ENCODE measurements at regions not wholly inside any gene's neighbourhood (a gene's known extent, or its start where the extent isn't known, plus 50 kb on each side); places are given as distances from the start of the nearest gene placed in this dataset.
A peak's percentile ranks its signal among the peaks of the same experiment; 100 is the strongest.

GRCh38 chr18:30491815-30492551 lies 550.6 kb downstream of the DSC3 start:
- no peaks in the 10 kb centered on the region for H3K9me3 Mint-ChIP-seq
- no peak for DNase-seq (ENCODE audit: extremely low spot score, unreplicated experiment)
- H3K36me3 Mint-ChIP-seq: no peaks in the 10 kb centered on the region
- H3K4me1 Mint-ChIP-seq (ENCODE audit: unreplicated experiment): no peaks in the 10 kb centered on the region
- H3K4me3 Mint-ChIP-seq: no peak overlapping the region
- no peak for TF ChIP-seq CTCF (conservative IDR thresholded peaks at IDR 0.05)
- H3K27ac Mint-ChIP-seq: no peak overlapping the region
- no peaks in the 10 kb centered on the region for H3K27me3 Mint-ChIP-seq

- H3K27me3 Mint-ChIP-seq: no peaks in the 10 kb centered on the region
- H3K4me3 Mint-ChIP-seq: no peak overlapping the region
- no peak for DNase-seq (ENCODE audit: extremely low spot score, unreplicated experiment)
- H3K9me3 Mint-ChIP-seq: no peaks in the 10 kb centered on the region
- TF ChIP-seq CTCF (conservative IDR thresholded peaks at IDR 0.05): no peak
- no peaks in the 10 kb centered on the region for H3K4me1 Mint-ChIP-seq (ENCODE audit: unreplicated experiment)
- peak overlapping the region; percentile 0 for H3K27ac Mint-ChIP-seq
- no peaks in the 10 kb centered on the region for H3K36me3 Mint-ChIP-seq
These were observed 552.5 kb downstream of the DSC3 start for GRCh38 chr18:30489890-30490643.

GRCh38 chr18:30487962-30488361 lies 554.6 kb downstream of the DSC3 start:
- Mint-ChIP-seq H3K27me3 (no peaks in the 10 kb centered on the region), H3K9me3 (no peaks in the 10 kb centered on the region), H3K36me3 (no peaks in the 10 kb centered on the region), H3K4me3 (no peak overlapping the region), H3K4me1 (ENCODE audit: unreplicated experiment) (no peaks in the 10 kb centered on the region), H3K27ac (no peak overlapping the region)
- TF ChIP-seq CTCF (conservative IDR thresholded peaks at IDR 0.05): no peak
- no peak for DNase-seq (ENCODE audit: extremely low spot score, unreplicated experiment)

- Mint-ChIP-seq H3K27me3 (no peaks in the 10 kb centered on the region), H3K4me3 (no peak overlapping the region), H3K36me3 (no peaks in the 10 kb centered on the region), H3K9me3 (no peaks in the 10 kb centered on the region), H3K27ac (no peak overlapping the region), H3K4me1 (ENCODE audit: unreplicated experiment) (no peaks in the 10 kb centered on the region)
- no peak for TF ChIP-seq CTCF (conservative IDR thresholded peaks at IDR 0.05)
- DNase-seq (ENCODE audit: extremely low spot score, unreplicated experiment): no peak
These were observed 555.7 kb downstream of the DSC3 start for GRCh38 chr18:30486856-30487255.

GRCh38 chr18:30485078-30485477 lies 557.5 kb downstream of the DSC3 start:
- DNase-seq (ENCODE audit: extremely low spot score, unreplicated experiment): no peak
- no peak overlapping the region for H3K27ac Mint-ChIP-seq
- no peaks in the 10 kb centered on the region for H3K27me3 Mint-ChIP-seq
- no peak overlapping the region for H3K4me3 Mint-ChIP-seq
- no peaks in the 10 kb centered on the region for H3K36me3 Mint-ChIP-seq
- H3K4me1 Mint-ChIP-seq (ENCODE audit: unreplicated experiment): no peaks in the 10 kb centered on the region
- no peaks in the 10 kb centered on the region for H3K9me3 Mint-ChIP-seq
- TF ChIP-seq CTCF (conservative IDR thresholded peaks at IDR 0.05): no peak
